KG1 (cell line): ENCODE measurements at regions not wholly inside any gene's neighbourhood (a gene's known extent, or its start where the extent isn't known, plus 50 kb on each side); places are given as distances from the start of the nearest gene placed in this dataset.

Source experiments
- DNase-seq: peaks from one replicate; lab custom pipeline; 2025; lab: John Stamatoyannopoulos, UW

DNA sequence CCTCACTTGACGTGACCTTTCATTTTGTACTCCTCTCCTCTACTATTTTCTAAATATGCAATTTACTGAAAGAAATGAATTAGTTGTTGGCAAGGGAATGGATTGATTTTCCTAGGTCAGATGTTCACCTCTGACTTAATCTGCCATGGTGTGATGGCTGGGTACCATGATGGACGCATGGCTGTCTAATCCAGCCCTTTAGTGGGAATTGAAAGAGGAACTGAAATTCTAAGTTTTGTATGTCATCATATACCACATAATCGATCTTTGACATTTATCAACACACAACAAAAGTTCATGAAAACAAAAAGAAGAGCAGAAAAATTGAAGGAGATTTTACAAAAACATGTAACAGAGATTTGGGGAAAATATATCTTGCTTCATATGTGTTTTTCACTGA, 331.3 kb upstream of the SNX7 start:
- no peak for DNase-seq

DNA sequence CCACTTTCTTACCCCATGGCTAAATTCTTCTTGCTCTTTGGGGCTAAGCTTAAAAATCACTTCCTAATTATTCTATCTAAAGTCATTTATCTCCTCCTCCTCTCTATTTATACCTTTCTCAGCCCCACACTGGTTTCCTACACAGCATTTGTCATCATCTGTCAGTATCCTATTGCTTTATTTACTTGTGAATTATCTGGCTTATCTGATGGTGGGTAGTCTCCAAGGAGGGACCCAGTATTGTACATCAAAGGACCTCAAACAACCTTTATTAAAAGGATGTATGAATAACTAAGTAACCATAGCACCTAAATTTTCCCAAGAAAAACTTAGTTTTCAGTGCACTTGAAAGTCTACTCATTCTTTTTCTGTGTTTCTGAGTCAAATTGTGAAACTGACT, 332.7 kb upstream of the SNX7 start:
- DNase-seq, result no peak

DNA sequence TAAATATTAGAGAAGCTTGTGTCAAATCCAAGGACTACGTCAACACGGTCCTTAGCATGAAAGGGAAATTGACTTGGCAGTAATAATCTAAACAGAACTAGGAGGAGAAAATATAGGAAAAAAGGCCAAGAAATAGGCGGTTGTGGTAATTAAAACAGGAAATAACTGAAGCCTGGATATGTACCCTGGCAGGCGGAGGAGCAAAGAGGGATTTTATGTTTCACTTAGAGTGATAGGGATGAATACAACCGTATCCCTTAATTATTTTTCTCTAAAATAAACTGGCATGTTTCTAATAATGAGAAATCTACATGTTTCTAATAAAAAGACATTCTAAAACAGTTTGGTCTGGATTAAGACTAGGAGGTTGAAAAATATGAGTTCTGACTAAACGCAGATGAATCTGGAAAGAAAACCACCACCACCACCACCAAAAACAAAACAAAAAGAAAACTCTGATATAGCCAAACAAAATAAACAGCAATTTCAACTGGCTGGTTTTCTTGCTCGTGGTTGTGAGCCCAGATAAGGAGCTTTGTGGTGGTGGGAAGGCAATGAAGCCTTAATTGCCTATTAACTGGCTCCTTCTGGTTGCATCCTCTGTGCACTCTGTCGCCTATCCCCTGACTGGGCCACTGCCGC, 334.2 kb upstream of the SNX7 start:
- no peak for DNase-seq

DNA sequence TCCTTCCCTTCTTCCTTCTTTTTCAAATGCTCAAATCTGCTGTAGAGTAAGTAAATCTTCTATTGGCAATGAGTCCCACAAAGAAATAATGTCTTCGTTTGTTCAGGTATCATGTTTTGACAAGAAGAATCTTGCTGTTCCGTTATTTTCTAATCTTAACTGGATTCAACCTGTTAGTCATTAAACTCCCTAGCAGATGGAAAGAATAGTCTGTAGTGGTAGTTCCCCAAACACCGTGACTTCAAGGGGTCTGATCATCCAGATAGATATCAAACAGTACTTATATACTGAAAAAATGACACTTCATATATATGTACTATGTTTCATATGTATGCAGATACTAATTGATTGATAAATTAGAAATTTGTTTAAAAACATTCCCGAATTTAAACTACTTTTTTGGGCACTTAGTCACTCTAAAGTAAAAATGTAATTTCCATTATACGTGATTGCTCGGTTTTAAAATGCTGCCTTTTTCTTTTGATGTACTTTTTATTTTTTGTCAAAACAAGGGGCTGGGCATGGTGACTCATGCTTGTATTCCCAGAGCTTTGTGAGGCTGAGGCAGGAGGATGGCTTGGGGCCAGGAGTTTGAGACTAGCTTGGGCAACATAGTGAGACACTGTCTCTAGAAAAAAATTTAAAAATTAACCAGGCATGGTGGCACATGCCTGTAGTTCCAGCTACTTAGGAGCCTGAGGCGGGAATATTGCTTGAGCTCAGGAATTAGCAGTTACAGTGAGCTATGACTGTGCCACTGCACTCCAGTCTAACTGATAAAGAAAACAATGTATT, 335.7 kb upstream of the SNX7 start:
- no peak for DNase-seq

DNA sequence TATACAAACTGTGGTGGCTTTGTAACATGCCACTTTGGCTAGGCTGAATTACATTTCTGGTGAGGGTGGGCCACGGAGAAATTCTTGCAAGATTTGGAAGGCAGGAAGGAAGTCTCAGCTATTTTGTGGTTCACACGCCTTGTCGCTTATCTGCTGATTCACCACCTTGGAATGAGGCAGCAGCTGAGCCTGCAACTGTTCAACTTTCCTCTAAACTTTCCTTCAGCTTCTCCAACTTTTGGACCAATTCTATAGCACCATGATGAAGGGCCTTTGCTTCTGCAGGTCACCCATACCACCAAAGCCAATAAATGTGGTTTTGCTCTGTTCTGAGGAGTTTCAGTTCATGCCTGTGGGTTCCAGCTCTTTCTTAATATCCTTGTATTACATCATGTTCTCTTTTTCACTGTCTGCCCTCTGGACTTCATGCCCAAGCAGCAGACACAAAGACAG, 337.6 kb upstream of the SNX7 start:
- DNase-seq, result no peak

DNA sequence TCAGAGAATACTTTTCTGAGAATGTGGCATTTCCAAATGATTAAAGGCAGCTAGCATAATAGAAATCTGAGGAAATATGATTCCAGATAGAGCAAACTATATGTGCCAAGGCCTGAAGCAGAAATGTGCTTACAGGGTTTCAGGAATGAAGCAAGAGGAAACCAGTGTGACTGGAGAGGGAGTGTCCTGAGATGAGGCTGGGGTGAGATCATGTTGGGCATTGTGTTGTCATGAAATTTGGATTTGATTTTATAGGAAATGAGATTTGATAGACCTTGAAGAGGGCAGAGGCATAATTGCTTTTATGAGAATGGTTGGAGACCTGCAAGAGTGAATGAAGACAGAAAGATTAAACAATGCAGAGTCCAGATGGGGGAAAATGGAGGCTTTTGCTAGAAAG, 338.1 kb upstream of the SNX7 start:
- no peak for DNase-seq

DNA sequence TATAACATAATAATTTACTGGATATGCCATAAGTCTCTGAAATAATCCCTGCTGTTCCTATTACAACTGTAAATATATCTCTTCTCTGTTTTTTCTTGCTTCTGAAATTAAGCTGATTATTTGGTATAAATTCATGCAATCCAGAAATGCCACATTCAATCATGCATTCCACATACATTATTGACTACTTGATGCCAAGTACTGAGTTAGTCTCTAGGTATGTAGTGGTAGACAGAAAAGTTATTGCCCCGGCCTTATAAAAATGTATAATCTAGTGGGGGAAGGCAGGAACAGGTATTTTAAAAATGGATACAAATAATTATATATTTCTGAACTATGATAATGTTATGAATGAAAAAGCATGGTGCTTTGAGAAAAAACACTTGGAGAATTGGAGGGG, 338.6 kb upstream of the SNX7 start:
- no peak for DNase-seq

DNA sequence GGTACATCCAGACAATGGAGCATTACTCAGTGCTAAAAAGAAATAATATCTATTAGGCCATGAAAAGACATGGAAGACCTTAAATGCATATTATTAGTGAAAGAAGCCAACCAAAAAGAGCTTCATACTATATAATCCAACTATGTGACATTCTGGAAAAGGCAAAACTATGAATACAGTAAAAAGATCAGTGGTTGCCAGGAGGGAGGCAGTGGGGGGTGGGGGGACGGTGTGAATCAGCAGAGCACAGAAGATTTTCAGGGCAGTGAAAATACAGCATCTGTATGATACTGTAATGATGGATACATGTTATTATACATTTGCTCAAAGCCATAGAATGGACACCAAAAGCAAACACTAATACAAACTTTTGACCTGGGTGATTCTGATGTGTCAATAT, 339.4 kb upstream of the SNX7 start:
- no peak for DNase-seq

DNA sequence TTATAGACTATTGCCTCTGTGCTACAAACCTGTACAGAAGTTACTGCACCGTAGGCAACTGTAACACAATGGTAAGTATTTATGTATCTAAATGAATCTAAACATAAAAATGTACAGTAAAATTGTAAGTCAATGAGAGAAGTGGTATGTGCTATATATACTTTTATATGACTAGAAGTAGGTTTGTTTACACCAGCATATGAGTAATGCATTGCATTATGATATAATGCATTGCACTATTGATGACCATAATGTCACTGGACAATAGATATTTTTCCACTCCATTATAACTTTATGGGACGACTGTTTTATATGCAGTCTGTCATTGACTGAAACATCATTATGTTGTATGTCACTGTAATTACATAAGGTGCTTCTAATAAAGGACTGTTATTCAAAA, 340.3 kb upstream of the SNX7 start:
- DNase-seq, result no peak

DNA sequence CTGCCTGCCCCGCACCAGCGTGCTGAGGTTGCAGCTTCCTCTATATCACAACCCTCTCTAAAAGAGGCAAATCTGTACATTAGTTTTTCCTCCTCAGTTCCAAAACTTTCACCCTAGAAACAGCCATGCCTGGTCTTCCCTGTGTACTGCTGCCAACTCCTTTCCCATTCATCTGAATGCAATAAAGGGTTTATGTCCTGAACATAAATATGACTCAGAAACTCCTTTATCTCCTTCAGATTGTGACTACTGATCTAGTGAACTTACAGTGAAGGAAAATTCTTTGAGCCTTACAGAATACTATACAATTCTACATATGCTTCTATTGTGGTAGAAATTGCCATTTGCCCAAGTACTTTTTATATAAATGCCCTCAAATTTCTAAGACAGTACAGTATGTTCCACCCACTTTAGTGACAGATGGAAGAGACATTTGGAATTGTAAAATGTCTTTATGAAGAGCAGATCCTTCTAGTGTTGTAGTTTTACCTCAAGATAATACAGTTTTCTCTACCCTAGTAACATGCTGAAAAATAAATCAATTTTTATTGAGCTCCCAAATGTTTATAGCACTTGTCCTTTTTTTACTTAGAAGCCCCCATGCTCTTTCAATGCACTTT, 345.1 kb upstream of the SNX7 start:
- no peak for DNase-seq

DNA sequence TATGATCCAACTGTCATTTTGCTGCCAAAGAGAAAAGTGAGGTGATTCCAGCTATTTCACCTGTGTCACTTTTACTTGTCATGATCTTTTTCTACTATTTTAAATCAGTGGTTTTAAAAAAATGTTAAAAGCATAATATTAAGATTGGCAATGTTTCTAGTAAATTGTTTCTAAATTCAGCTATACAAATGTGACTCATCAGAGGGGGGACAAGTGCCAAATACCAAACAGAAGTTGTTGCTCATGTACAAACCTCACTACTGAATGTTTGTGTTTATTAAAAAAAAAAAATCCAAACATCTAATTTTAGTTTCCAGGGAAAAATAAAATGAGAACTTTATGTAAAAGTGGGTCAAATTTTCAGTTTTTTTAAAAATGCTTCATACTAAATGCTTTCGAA, 346.2 kb upstream of the SNX7 start:
- DNase-seq, result no peak

DNA sequence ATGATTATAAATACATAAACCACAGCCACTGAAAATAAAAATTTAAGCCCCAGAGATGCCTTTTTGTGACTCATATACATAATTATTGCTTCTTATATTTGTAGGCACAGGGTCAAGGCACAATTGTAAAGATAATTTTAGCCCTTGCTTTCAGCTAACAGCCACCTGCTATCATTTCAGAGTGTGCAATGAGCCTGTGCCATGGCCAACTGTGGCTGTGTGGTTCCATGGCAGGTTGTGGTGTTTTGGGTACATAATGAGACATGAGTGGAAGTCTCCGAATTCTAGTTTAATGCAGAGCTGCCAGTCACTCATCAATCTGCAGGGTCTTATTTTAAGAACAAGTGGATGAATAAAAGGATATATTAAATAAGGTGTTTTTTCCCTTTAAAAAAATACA, 346.9 kb upstream of the SNX7 start:
- no peak for DNase-seq

DNA sequence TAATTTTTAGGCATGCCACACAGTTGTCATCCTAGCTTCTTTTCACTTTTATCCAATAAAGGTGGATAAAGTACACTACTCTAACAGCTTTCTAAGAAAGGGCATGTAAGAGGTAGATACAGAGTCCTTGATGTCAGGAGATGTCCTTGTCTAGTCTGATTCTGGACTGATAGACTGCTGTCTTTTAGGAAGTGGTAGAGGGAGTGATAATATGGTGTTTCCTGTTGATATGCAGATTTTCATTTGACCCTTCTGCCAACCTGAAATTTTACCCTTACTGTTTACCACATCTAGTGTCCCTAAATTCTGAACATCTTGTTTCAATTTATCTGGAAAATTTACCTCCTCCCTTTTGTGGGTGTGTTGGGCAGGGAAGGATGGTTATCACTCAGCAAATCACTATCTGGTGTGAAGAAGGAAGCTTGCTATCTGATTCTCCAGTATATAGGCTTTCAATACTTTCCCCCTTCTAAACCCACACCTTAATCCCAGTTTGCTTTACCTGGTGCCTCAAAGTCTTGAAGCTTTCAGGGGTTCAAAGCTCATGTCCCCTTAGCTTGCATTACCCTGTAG, 354.9 kb upstream of the SNX7 start:
- DNase-seq, result no peak

DNA sequence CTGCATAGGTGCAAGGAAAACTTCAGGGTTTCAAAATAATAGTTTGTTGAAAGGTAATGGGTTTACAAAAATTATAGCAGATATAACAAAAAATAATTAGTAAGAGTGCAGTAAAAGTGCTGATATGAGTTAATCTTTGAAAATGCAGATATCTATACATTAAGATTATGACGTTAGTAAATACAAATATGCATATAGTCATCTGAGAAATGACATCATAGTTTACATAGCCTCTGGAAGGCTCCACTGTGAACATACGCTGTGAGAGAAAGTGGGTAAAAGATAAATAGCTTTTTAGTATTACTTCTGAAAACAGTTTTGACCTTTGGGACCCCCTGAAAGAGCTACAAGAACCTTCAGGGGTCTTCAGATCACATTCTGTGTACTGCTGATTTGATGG, 356.2 kb upstream of the SNX7 start:
- no peak for DNase-seq

DNA sequence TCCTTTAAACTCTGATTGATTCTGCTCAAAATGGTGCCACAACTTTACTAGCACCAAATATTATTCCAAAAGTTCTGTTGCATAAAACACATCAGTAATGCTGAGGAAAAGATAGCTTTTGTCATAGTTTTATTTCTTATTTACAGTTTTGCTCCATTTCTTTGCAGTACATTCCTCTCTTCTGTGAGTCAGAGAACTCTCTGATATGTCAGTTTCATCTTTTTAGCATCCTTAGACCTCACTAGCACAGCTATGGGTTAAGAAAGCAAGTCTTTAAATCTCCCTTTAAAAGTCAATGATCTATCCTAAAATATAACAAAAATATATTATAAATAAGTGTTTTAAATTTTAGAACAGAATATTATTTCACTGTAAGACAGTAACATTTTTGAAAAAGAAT, 356.6 kb upstream of the SNX7 start:
- no peak for DNase-seq

DNA sequence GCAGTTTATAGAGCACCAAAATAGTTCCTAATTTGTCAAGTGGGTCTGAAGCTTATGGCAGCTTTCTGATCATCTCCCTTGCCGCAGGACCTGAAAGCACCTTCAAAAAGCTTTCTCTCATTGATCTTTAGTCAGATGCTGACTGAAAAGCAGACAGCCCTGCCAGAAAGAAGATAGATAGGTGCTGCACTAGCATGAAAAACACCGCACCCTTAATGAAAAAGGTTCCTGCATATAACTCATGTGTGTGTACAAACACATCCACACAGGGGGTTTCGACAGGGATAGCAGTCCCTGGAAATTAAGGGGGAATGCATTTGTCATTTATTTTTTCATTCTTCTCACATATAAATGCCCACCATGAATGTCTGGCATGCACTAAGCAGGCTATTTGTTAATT, 361.7 kb upstream of the SNX7 start:
- DNase-seq, result no peak

DNA sequence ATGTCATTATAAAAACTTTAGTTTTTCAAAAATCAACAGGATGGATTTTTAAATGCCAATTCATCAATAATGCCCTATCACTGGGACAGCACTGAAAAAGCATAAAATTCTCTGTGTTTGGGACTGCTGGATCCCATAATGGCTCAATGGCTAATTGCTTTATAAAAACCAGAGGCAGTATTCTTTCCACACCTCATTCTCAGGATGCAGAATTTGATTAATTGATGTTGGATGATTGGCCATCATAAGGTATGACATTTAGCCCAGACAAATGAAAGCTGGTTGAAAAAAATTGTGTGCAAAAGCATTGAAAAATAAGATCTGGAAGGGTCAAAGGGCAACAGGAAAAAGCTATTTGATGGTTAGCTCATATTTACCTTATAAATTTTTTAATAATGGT, 362.2 kb upstream of the SNX7 start:
- DNase-seq, result no peak

DNA sequence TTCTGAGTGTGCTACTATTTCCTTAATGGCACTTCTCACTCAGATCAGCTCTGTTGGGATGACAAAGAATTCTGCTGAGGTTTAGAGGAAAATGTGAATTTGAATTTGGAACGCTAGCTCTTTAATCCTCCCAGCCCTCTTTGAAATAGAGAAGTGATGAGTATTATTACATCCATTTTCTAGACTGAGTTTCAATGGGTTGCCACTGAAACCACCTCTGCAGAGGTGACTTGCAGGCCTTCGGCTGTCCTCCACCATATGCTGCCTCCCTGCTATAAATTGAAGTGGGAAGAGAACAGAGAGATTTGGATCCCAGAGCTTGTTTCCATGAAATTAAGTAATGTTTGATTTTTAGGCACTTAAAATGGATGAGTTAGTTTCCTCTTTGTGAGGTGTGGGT, 363.2 kb upstream of the SNX7 start:
- no peak for DNase-seq

DNA sequence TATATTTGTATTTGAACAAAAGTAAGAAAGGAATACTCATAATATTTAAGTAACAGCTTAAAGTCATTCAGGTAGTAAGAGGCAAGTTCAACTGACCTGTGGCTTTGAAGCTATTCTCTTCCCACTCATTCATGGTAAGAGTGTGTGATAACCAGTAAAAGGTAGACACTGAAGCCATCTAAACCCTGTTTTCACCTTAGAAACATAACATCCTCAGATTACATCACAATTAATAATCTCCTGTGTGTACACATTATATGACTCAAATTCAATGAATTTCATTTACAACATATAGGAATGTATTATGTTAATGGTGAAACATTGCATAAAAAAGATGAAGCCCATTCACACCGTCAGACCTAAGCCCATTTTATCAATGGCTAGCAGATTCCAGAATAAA, 364.8 kb upstream of the SNX7 start:
- no peak for DNase-seq

DNA sequence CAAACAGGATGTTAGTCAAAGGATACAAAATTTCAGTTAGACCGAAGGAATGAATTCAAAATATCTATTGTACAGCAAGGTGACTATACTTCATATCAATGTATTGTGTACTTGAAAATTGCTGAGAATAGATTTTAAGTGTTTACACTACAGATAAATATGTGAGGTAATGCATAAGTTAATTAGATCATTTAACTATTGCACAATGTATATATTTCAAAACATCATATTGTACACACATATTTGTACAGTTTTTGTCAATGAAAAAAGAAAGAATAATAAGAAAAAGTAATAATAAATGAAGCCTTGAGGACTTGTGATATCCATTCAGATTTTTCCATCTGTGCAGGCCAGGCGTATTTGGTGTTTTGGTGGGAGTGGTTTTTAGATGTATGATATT, 367.4 kb upstream of the SNX7 start:
- no peak for DNase-seq

DNA sequence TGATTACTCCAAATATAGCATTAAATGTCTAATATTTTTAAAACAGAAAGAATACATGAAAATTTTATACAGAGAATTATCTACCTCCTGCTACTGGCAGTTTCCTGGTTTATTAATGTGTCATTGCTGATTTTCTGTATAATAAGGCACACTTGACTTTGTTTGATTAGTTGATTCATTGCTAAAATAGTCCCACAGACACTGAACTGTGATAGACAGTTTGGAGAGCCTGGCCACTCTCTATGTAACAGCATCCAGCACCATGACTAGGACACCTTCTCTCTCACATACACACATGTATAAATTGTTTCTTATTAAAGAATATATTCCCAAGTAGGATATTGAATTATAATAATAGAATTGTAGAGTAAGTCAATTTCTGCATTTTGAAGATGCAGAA, 368.5 kb upstream of the SNX7 start:
- no peak for DNase-seq

DNA sequence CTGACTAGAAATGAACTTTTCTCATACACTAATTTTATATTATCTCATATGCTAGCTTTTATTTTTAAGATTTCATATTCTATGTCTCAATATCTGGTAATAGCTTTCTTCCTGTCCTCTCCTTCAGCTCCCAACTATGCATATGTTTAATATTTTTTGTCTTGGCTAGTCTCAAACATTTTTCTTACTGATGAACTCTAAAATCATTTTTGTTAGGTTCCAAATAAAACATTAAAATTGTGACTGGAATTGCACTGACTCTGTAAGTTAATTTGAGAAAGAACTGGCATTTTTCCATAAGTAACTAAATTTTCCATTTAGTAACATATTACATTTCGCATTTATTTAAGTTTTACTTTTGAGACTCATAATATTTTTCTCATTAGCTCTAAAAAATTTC, 368.5 kb upstream of the DPYD start:
- DNase-seq, result no peak

DNA sequence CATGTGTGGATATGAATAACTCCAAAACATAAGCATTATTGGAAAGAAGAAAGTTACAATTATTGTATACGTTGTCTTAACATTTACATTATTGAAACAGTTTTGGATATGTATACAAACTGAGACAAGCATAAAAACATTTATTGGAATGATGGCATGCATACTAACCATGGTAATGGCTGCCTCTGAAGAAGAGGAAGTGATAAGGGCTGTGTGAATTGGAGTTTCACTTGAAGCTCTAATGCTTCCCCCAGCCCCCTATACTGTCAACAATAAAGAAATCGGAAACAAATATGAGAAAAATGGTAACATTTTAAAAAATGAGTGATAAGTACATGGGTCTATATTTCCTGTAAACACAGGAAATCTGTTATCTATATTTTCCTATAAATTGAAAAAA, 367.7 kb upstream of the DPYD start:
- no peak for DNase-seq
